ENCODE measurements at regions not wholly inside any gene's neighbourhood (a gene's known extent, or its start where the extent isn't known, plus 50 kb on each side); places are given as distances from the start of the nearest gene placed in this dataset.

DNA sequence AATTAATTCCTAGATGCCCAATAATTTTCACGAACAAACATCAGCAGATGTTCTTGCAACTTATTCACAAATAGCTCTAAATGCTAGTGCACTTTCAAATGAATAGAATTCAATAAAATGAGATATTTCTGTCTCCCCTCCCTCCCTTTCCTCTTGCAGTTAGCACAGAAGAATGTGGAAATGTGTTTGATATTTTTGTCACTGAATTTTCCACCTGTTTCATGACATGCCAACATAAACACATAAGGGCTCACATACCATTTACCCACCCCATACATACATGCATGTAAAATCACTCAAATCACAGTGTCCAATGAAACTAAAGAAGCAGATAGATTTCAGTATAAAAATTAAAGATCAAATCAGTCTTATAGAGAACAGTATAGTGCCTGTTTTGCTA is 746.9 kb upstream of the MARCKS start:
- Histone ChIP-seq H3K36me3 (ENCODE audit: control insufficient read depth, insufficient read depth, low read length) (no peaks in the 10 kb centered on the region), H3K4me3 (ENCODE audit: low read depth, low read length) (no peak overlapping the region), H3K27me3 (ENCODE audit: control insufficient read depth, insufficient read depth, low read length) (no peaks in the 10 kb centered on the region)
- POLR2A ChIA-PET, result no interaction called here
- no peak for DNase-seq (ENCODE audit: low read depth)
- TF ChIP-seq, protein P1, sequence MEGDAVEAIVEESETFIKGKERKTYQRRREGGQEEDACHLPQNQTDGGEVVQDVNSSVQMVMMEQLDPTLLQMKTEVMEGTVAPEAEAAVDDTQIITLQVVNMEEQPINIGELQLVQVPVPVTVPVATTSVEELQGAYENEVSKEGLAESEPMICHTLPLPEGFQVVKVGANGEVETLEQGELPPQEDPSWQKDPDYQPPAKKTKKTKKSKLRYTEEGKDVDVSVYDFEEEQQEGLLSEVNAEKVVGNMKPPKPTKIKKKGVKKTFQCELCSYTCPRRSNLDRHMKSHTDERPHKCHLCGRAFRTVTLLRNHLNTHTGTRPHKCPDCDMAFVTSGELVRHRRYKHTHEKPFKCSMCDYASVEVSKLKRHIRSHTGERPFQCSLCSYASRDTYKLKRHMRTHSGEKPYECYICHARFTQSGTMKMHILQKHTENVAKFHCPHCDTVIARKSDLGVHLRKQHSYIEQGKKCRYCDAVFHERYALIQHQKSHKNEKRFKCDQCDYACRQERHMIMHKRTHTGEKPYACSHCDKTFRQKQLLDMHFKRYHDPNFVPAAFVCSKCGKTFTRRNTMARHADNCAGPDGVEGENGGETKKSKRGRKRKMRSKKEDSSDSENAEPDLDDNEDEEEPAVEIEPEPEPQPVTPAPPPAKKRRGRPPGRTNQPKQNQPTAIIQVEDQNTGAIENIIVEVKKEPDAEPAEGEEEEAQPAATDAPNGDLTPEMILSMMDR (IDR thresholded peaks at IDR 0.05; ENCODE audit: insufficient read depth, low read depth, low read length), result no peak
- CTCF ChIA-PET, result interaction anchor here (0.6 kb wide), 1 partner anchor 413 kb away, joined by 3 read pairs; no protein-coding TSS in a partner anchor

DNA sequence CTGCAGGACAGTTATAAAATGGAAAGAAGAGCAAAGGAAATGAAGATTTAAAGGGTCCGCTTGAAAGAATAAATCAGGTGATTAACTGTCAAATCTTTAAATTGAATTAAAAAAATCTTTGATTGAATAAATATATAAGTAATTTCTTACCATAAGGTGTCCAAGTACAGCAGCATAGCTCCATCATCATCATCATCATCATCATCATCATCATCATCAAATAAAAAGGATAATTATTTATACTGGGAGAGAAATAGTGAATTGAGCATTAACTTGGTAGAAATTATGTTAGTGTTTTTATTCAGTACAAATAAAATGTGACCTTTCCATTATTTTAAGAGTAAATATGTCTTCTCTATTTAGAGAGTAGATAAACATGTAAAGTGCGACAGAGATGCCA is 745.6 kb upstream of the MARCKS start:
- TF ChIP-seq, protein P1 (IDR thresholded peaks at IDR 0.05; ENCODE audit: insufficient read depth, low read depth, low read length), result no peak
- no peak for DNase-seq (ENCODE audit: low read depth)
- ChIA-PET POLR2A (interaction anchor here (0.6 kb wide), 1 partner anchor 859 kb away, joined by 8 read pairs; the partner anchor contains the start of gene HDAC2), CTCF (no interaction called here)
- no peaks in the 10 kb centered on the region for H3K36me3 ChIP-seq (ENCODE audit: control insufficient read depth, insufficient read depth, low read length)
- H3K4me3 ChIP-seq (ENCODE audit: low read depth, low read length), result no peak overlapping the region
- H3K27me3 ChIP-seq (ENCODE audit: control insufficient read depth, insufficient read depth, low read length), result no peaks in the 10 kb centered on the region

DNA sequence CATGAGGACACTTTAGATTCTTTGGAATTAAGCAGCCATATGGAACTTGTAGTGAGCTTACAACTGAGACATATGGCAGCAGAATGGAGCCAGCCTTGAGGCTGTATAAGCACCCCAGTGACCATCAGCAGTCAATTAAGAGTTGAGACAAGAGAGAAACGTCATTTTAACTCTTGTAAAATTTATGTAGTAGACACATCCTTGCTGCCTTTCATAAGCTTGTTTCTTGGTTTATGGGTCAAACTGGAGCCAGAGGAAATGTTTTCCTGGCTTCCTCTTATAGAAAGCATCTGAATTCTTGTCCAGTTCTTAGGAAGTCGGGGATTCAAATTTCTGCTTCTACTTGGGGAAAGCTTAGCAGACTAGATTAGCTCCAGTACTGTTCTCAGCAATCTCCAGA is 745.1 kb upstream of the MARCKS start:
- Histone ChIP-seq H3K27me3 (ENCODE audit: control insufficient read depth, insufficient read depth, low read length) (no peaks in the 10 kb centered on the region), H3K36me3 (ENCODE audit: control insufficient read depth, insufficient read depth, low read length) (no peaks in the 10 kb centered on the region), H3K4me3 (ENCODE audit: low read depth, low read length) (no peak overlapping the region)
- ChIA-PET POLR2A (interaction anchor here (0.6 kb wide), 1 partner anchor 859 kb away, joined by 8 read pairs; the partner anchor contains the start of gene HDAC2), CTCF (no interaction called here)
- TF ChIP-seq, protein P1 (IDR thresholded peaks at IDR 0.05; ENCODE audit: insufficient read depth, low read depth, low read length), result no peak
- no peak for DNase-seq (ENCODE audit: low read depth)

DNA sequence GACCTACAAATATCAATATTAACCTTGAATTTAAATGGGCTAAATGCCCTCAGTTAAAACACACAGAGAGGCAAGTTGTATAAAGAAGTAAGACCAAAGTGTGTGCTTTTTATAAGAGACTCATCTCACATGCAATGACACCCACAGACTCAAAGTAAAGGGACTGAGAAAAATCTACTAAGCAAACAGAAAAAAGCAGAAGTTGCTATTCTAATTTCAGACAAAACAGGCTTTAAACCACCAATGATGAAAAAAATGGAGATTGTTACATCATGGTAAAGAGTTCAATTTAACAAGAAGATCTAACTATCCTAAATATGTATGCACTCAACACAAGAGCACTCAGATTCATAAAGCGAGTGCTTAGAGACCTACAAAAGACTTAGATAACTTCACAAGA is 741.9 kb upstream of the MARCKS start:
- no peaks in the 10 kb centered on the region for H3K36me3 ChIP-seq (ENCODE audit: control insufficient read depth, insufficient read depth, low read length)
- no peaks in the 10 kb centered on the region for H3K27me3 ChIP-seq (ENCODE audit: control insufficient read depth, insufficient read depth, low read length)
- no peak for DNase-seq (ENCODE audit: low read depth)
- CTCF ChIA-PET, result no interaction called here
- POLR2A ChIA-PET, result no interaction called here
- TF ChIP-seq, protein P1 (IDR thresholded peaks at IDR 0.05; ENCODE audit: insufficient read depth, low read depth, low read length), result no peak
- H3K4me3 ChIP-seq (ENCODE audit: low read depth, low read length), result no peak overlapping the region

DNA sequence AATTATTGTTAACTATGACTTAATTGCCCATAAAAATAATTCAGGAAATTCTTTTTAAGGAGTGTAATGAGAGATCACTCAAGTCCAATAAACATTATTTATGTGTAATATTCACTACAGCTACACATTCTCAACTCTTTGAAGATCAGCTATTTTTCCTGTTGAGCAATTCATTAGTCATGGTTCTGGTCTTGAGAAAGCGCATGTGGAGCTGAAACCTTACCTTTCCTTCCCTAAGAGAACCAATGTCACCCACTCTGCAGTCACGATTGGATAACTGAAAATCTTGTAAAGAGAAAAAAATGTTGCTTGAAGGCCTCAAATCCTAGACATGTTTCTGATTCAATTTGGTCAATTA is 736.9 kb upstream of the MARCKS start:
- no peak overlapping the region for H3K4me3 ChIP-seq (ENCODE audit: low read depth, low read length)
- ChIA-PET CTCF (interaction anchor here (0.7 to 2.6 kb wide), 7 partner anchors 10 to 777 kb away, joined by 3 to 10 read pairs (median 3); no protein-coding TSS in a partner anchor), POLR2A (interaction anchor here (0.6 to 0.7 kb wide), 2 partner anchors 574 to 738 kb away, joined by 3 to 4 read pairs; no protein-coding TSS in a partner anchor)

More for the DNA sequence above, 736.9 kb upstream of the MARCKS start:
- TF ChIP-seq, protein P1 (IDR thresholded peaks at IDR 0.05; ENCODE audit: insufficient read depth, low read depth, low read length), result no peak
- H3K36me3 ChIP-seq (ENCODE audit: control insufficient read depth, insufficient read depth, low read length), result no peaks in the 10 kb centered on the region
- peak; percentile 98 for DNase-seq (ENCODE audit: low read depth)
- H3K27me3 ChIP-seq (ENCODE audit: control insufficient read depth, insufficient read depth, low read length), result no peaks in the 10 kb centered on the region

Data from BJ (cell line).